Activated CD4-positive, alpha-beta T cell treated with anti-CD3 and anti-CD28 coated beads, Interleukin-2, Interleukin-4, amounts not matched to agents 100 ng/mL and 50 ng/mL, durations not matched to agents 16 hours and 8 hours (primary cell): ENCODE measurements at regions not wholly inside any gene's neighbourhood (a gene's known extent, or its start where the extent isn't known, plus 50 kb on each side); places are given as distances from the start of the nearest gene placed in this dataset.
"Not testable (repeated sequence)": the region's sequence is repeated elsewhere in the genome, so short reads cannot be mapped to it uniquely, and the experiment has no call there.

Source experiments
- DNase-seq: peaks from one replicate; pipeline ENCODE4 v3.0.0-alpha.2; 2020; ENCODE audit warnings: low spot score

DNA sequence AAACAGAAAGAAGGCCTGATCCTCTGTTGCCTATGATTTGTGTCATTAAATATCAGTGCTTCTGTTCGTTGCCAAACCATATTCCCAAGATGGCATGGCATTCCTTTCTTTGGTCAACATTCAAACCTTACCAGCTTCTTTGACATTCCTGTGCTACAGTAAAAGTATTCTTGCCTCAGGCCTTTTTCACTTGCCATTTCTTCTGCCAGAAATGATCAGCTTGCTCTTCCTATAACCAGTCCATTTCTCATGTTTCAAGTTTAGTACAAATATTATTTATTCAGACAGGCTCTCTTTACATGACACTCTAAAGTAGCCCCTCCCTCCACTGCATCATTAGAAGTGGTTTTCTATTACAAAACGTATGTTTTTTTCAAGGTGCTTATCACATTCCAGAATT lies 278.3 kb downstream of the KCNJ2 start:
- DNase-seq, result no peak

DNA sequence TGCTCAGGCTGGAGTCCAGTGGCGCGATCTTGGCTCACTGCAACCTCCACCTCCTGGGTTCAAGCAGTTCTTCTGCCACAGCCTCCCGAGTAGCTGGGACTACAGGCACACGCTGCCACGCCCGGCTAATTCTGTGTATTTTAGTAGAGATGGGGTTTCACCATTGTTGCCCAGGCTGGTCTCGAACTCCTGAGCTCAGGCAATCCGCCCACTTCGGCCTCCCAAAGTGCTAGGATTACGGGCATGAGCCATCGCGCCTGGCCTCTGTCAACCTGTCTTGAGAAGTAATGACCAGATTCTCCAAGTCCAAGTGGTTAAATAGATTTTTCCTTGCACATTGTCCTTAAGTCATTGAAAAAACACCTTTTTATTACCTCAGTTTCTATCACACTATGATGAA lies 283.7 kb downstream of the KCNJ2 start:
- not testable (repeated sequence) for DNase-seq

DNA sequence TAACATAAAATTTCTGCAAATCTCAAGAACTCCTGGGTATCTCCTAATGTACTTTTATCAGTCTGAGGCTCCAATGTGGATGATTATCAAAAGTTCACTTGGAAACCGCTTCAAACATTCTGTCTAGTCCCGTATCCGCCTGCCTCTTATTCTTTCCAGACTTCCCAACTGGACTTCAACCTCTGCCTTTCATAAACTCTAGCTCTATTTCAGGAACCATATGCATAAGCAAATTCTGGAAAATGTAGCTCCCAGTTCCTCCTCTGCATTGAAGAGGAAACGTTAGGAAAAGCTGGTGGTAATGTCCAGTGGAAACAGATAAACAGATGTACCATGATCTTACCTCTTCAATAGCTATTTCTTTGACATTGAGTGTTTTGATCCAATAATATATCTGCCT lies 285.0 kb downstream of the KCNJ2 start:
- DNase-seq, result no peak

DNA sequence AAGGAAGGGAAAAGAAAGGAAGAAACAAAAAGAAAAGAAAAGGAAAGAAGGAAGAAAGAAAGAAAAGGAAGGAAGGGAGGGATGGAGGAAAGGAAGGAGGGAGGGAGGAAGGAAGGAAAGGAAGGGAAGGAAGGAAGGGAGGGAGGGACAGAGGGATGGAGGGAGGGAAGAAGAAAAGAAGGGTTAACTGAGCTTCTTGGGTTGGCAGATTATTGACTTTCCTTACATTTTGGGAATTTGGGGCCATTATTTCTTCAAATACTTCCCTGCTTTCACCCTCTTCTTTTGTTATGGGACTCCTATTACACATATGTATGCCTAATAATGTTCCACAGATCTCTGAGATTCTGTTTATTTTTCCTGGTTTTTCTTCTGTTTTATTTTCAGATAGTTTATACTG lies 285.6 kb downstream of the KCNJ2 start:
- no peak for DNase-seq

DNA sequence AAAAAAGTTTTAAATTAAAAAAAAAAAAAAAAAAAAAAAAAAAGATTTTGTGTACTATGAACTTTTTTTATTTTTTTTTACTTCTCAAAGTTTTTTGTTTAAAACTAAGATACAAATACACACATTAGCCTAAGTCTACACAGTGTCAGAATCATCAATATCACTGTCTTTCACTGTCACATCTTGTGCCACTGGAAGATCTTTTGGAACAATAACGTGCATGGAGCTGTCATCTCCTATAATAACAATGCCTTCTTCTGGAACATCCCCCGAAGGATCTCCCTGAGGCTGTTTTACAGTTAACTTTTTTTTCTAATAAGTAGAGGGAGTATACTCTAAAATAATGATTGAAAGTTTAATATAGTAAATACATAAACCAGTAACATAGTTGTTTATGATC lies 295.7 kb downstream of the KCNJ2 start:
- no peak for DNase-seq

DNA sequence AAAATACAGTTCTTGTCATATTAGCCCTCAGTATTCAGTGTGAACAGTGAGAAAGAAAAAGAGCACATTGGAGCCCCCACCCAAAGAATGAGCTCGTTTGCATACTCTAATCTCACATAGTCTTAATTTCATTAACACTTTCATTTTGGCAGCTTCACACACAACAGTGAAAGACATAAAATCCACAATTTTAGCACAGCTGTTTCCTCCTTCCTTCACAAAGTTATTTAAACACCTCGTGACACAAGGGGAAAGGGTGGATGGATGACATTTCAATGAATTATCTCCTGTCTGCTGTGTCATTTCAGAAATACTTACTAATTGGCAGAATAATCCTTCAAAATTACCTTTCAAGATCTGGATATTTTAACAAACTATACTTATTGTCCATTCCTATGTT lies 299.3 kb downstream of the KCNJ2 start:
- DNase-seq, result no peak

DNA sequence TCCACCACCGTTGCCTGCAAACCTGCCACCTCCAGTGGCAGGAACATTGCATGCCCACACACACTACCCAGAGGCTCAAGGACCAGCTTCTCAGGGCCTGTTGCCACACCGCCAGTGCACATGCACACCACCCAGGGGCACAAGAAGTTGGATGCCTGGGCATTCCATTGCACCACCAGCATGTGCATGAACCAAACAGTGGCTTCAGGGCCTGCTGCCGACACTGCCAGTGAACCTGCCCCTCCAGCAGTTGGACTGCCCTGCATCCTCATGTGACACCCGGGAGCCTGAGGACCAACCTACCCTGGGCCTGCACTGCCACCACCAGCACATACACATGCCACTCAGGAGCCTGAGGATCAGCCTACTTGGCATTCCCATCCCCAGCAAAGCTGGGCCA lies 303.7 kb downstream of the KCNJ2 start:
- DNase-seq, result no peak

DNA sequence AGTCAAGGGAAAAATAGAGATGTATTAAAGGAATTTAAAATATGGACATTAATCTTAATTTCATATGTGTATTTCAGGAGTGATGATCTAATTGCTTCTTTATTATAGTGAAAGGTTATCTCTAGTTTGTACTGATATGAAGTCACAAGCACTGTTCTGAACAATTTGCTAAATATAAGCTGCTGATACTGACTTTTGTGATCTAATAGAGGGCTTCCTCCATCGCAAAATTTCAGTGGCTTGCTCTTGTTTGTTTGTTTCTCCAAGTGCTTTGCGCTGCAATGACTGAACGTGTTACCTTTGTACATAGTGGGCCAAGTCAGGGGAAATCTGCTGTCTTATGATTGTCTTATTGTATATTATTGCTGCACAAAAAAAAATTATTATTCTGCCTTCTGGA lies 307.0 kb downstream of the KCNJ2 start:
- no peak for DNase-seq

DNA sequence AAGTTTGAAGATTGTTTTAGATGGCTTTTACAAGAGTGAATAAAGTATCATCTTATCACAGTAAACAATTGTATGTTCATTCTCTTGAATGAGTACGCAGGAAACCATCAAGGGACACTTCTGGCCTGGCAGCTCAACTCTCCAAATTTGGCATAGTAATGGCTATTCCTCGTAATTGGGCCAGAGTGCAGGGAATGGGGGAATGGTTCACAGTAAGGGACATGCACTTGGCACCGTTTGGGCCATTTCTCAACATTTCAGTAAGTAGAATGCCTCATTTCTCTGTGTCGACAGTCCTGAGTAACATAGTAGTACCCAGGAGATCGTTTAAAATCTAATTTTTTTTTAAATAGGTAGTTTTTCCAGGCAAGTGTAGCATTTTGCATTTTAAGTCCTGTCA lies 309.6 kb downstream of the KCNJ2 start:
- no peak for DNase-seq

DNA sequence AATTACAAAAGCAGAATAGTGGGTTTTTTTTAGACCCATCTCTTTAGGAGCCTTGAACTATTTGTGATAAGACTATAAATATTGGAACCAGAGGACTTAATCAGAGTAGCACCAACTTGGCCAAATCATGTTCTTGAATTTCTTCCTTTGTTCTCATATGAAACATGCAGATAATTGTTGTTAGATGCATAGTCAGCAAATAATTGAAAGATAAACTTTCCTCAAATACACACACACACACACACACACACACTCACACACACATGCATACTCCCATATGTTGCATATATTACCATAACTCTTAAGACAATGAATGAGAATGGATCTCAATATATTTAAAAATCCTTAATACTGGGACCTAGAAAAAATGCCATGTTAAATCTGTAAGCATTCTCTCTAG lies 310.4 kb downstream of the KCNJ2 start:
- no peak for DNase-seq

DNA sequence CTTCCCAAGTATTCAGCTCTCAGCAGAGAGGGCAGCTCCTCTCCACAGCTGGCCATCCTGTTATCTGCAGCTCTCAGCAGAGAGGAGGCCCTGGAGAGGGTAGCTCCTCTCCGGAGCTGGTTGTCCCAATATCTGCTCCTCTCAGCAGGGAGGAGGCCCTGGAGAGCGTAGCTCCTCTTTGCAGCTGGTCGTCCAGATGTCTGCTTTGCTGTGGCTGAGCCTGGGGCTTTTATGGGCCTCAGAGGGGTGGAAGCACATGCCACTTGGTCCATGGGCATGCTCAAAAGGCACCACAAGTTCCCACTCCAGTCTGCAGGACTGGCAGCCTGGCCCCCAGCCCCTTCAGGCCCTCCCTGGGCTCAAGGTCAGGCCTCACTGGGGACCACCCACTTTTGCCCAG lies 314.3 kb downstream of the KCNJ2 start:
- no peak for DNase-seq

DNA sequence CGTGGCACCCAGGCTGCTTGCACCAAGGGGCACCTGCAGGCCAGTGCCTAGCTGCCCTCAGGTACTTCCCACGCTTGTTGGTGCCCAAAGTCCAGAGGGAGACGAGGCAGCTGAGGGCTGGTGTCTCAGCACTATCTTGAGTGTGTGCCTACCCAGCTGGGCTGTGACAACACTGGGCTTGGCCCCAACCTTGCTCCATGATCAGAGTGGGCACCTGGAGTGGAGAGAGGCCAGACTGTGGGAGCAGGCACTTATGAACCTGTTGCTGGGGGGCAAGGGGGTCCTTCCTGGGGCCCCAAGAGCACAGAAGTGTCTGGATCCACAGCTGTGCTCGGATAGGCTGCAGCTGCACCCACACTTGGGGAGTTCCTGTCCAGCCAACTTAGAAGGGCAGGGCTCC lies 314.7 kb downstream of the KCNJ2 start:
- DNase-seq, result no peak

DNA sequence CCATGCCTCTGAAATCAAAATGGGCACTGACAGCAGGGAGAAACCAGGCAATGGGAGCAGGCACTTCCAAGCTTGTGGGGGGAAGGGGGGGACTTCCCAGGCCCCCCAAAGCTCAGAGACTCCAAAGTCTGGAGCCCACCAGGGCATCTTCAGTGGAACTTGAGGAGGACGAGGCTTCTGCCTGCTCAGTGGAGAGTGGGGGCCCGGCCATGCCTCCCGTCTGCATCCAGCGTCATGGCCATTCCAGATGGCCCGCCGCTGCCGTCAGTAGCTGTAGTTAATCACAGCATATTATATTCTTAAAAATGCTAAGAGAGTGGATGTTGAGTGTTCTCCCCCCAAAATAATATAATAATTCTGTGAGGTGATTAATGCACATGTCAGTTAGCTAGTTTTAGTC lies 315.2 kb downstream of the KCNJ2 start:
- DNase-seq, result no peak

DNA sequence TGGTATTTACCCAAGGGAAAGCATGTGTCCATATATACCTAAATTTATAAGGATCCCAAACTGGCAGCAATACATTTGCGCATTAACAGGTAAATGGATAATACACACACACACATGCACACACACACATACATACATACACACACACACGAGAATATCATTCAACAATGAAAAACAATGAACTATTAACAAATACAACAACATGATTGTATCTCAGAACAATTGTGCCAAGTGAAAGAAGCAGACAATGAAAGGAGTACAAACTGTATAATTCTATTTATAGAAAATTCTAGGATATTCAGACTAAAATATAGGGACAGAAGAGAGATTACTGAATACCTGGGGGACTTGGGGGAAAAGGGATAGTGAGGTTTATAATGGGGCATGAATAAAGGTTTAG lies 323.0 kb downstream of the KCNJ2 start:
- DNase-seq, result no peak

DNA sequence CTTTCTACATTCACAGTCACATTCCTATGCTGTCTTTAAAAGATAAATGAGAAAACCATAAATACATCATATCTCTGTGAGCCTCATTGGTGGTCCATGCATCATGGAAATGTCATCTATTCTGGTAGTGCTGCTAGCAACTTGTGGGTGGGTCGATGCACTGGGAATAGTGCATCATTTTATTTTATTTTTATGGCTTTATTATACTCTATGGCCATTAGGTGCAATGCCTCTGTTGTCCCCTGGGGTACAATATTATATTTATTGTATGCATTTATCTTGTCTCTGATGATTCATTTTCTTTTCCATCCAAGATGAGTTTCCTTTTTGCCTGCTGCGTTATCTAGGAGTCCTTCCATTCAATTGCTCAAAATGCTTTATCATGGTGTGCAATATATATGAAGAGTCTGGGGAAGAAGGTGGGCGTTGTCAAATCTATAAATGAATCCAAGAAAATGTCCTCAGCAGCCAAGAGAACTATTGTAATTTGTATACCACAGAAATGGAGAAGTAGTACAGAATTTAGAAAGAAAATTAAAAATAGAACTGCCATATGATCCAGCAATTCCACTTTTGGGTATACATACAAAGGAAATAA lies 324.0 kb downstream of the KCNJ2 start:
- no peak for DNase-seq

DNA sequence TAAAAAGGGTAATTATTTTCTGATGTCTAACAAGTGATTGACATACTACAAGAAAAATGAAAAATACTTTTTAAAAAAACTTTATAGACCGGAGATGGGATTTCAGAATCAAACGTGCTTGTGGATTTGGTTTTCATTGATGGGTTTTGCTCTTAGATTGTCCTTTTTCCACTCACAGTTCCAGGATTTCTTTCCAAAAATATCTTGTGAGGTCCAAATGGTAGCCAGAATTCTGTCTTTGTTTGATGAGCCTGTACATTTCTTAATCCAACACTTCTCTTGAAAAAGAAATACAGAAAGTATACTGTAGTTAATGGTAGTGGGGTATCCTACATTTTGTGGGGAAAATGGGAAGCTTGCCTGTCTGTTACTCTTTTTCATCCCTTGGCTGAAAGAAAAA lies 329.3 kb downstream of the KCNJ2 start:
- DNase-seq, result no peak

DNA sequence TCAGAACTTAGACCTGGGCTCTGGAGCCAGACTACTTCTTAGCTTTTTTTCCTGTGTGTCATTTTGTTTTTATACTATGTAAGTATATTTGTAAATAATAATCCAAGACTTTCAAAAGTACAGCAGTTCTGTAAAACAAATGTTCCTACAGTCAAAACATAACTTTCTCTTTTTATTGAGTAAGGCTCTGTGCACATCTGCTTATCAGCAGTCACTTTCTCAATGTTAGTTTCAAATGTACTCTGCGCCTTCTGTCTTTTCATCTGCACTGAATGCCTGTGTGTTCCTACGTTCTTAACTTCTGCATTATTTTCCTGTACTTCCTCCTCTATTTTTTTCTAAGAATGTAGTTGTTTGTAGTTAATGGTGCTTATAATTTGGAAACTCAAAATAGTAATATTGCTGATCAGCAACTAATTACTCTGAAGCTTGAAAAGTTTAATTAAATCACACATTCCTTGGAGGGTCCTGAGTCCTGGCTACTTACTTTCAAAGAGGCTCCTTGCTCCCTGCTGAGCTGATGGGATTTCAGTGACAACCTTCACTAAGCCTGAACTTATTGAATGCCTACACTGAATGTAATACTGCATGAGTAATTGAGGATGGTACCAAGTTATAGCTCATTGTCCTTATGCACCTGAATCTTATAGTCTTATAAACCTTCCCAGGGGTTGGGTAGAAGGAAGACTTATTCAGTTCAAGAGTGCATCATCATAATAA lies 329.9 kb downstream of the KCNJ2 start:
- no peak for DNase-seq

DNA sequence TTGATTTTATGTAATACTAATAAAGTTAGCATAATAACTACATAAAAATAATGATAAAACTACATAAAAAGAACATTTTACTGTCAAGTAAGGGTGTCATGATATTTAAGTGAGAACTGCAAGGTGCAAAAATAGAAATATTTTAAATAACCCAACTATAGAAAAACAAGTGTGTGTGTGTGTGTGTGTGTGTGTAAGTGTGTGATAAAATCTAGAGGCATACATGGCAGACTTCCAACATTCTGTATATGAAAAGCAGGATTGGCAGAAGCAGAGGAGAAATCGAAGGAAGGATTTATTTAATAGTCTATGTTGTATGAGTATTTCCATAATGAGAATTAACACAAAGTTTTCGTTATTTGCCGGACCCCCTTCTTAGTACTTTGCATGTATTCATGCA lies 334.1 kb downstream of the KCNJ2 start:
- no peak for DNase-seq

DNA sequence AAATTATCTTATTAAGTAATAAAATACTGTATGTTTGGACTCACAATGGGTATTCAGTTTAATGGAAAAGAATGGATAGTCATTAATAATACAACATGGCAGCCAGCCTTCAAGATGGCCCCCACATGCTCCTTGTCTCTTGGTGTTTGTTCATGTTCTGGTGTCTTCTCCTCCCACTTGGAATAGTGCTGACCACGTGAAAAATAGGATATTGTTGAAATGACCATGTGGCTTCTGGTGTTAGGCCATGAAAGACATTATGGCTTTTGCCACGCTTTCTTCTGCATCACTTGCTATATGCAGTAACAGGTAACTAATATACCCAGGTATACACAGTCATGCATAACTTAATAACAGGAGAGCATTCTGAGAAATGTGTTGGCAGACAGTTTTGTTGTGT lies 341.0 kb downstream of the KCNJ2 start:
- DNase-seq, result no peak

DNA sequence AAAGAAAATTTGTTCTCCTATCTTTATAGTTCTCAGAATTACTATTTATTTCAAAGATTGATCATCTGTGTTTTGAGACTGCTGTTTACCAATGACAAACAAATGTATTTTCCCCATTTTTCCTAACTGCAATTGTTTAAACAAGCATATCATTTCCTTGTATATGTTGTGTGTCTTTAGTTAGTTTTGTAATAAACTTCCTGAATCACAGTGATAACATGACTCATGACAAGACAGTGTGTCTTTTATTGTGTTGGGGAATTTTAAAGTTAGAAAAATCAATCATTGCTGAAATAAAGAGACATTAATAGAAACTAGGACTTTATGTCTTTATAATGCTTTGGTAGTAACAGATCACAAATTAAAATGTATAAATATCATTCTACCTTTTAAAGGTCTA lies 348.5 kb downstream of the KCNJ2 start:
- DNase-seq, result no peak

DNA sequence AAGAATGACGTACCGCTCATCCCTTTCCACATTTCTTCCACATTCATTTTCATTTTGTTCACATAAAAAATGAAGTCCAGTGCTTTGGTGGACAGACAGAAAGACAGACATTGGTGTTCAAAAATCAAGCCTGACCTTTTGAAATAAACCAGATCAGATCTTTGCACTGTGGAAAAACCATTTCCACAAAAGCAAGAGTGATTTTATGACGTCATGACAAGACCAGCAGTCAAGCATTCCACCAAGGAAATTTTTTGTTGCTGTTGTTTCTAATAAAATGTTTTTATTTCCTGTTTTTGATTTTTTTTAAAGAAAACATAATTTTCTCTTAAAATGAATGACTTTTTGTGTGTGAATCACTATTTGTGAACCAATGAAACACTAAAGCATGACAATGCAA lies 350.0 kb downstream of the KCNJ2 start:
- no peak for DNase-seq

DNA sequence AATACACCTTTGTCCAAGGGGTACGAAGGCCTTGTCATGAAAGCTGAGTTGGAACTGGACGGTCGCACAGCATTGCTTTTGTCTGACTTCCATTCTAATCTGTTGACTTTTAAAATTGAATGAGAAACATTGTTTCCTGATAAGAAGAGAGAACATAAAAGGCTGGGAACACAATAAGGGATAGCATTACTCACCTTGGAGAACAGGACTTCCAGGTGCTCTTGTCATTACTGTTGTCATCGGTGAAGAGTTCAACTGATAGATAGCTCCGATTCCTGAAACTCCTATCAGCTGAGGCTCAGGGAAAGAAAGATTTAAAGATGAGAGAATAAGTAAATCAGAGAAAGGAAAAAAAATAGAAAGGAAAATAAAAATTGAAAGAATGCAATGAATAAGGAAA lies 351.1 kb downstream of the KCNJ2 start:
- DNase-seq, result no peak

DNA sequence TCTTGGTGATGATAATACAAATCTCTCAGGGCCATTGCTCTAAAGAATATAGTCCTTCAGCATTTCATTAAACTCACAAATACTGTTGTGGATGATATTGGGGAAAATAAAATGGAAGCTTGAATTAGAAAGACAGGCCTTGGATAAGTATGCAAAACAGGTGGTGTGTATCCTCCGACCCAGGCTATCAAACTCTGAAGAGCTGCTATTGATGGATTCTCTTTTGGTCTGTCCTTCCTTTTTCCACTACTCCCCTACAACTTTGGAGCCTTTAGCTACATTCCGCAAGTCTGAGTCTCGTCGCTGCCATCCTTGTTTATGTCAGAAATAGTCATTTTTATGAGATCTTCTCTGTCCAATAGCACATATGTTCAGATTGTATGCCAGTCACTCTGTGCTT lies 351.6 kb downstream of the KCNJ2 start:
- no peak for DNase-seq

DNA sequence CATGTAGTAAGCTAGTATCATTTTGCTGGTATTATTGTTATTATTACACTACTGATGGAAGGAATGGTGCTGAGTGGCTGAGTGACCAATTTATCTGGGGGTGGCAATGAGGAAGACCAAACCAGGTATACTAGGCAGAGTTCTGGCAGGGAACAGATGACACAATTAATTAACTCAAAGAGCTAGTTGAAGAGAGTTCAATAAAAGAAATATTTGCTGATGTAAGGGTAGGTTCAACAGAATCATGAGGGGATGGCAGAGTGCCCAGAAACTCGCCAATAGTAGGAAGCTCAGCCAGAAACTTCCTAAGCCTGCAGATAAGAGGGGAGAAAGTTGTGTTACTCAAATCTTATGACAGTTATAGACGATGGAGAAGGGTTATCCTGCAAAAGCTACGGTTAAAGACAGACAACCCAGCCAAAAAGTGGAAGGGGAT lies 352.5 kb downstream of the KCNJ2 start:
- no peak for DNase-seq
